ENCODE measurements at regions not wholly inside any gene's neighbourhood (a gene's known extent, or its start where the extent isn't known, plus 50 kb on each side); places are given as distances from the start of the nearest gene placed in this dataset.

DNA sequence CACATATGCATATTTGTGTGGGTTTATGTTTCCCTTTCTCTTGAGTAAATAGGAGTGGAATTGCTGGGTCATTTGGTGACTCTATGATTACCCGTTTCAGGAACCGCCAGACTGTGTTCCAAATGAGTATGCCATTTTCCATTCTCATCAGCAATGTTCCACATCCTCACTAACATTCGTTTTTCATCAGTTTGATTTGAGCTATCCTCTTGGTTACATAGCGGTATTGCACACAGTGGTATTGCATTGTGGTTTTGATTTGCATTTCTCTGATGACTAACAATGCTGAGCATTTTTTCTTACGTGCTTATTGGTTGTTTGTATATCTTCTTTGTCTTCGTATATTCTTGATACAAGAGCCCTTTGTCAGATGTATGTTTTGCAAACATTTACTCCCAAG is 218.0 kb upstream of the AMOT start:
- Mint-ChIP-seq H3K36me3 (no peaks in the 10 kb centered on the region), H3K27me3 (no peaks in the 10 kb centered on the region), H3K4me1 (no peaks in the 10 kb centered on the region), H3K27ac (no peak overlapping the region), H3K4me3 (no peak overlapping the region), H3K9me3 (peaks cover 0 to 5% (median 0%) of the 10 kb centered on the region in 5 donors)
- Histone ChIP-seq H3K4me1 (ENCODE audit: insufficient read depth, low read length) (no peaks in the 10 kb centered on the region), H3K9me3 (ENCODE audit: low read length) (no peaks in the 10 kb centered on the region), H3K4me3 (ENCODE audit: low read length) (no peak overlapping the region), H3K36me3 (ENCODE audit: insufficient read depth, low read length) (no peaks in the 10 kb centered on the region), H3K27ac (ENCODE audit: low read depth, low read length) (no peak overlapping the region), H3K27me3 (ENCODE audit: insufficient read depth, low read length, poor library complexity, severe bottlenecking) (no peaks in the 10 kb centered on the region)
- POLR2A ChIA-PET = no interaction called here
- DNase-seq = no peak
- CTCF ChIA-PET = no interaction called here

DNA sequence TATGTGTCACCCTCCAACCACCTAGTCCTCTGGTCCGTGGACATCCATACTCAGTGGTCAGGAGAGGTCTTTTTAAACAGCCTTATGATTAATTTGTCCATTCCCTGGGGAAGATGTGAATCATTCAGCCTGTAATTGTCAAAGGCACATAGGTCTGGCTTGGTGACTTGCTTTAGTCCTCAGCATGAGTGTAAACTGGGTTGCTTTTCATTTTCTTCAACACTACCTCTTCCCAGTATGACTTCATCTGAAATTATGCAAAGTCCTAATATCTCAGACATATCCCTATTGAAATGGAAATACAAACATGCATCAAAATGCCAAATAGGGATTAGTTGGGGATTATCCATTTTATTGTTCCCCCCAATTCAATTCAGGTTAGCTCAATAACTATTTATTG is 208.3 kb upstream of the AMOT start:
- H3K27ac ChIP-seq (ENCODE audit: low read depth, low read length) = no peak overlapping the region
- ChIA-PET CTCF (no interaction called here), POLR2A (no interaction called here)
- no peaks in the 10 kb centered on the region for H3K27me3 ChIP-seq (ENCODE audit: insufficient read depth, low read length, poor library complexity, severe bottlenecking)
- H3K4me3 ChIP-seq (ENCODE audit: low read length) = no peak overlapping the region
- DNase-seq = no peak
- Mint-ChIP-seq H3K27me3 (peaks cover 0 to 6% of the 10 kb centered on the region in 2 donors), H3K4me3 (no peak overlapping the region), H3K36me3 (no peaks in the 10 kb centered on the region), H3K9me3 (peaks cover 0 to 3% (median 0%) of the 10 kb centered on the region in 5 donors), H3K27ac (no peak overlapping the region), H3K4me1 (no peaks in the 10 kb centered on the region)
- H3K36me3 ChIP-seq (ENCODE audit: insufficient read depth, low read length) = no peaks in the 10 kb centered on the region
- no peaks in the 10 kb centered on the region for H3K4me1 ChIP-seq (ENCODE audit: insufficient read depth, low read length)
- no peaks in the 10 kb centered on the region for H3K9me3 ChIP-seq (ENCODE audit: low read length)

- Mint-ChIP-seq H3K27ac (no peak overlapping the region), H3K4me1 (no peaks in the 10 kb centered on the region), H3K27me3 (peaks cover 0 to 6% of the 10 kb centered on the region in 2 donors), H3K9me3 (peaks cover 0 to 3% (median 0%) of the 10 kb centered on the region in 5 donors), H3K36me3 (no peaks in the 10 kb centered on the region), H3K4me3 (no peak overlapping the region)
- no peak for DNase-seq
- CTCF ChIA-PET = no interaction called here
- Histone ChIP-seq H3K36me3 (ENCODE audit: insufficient read depth, low read length) (no peaks in the 10 kb centered on the region), H3K4me3 (ENCODE audit: low read length) (no peak overlapping the region), H3K27ac (ENCODE audit: low read depth, low read length) (no peak overlapping the region), H3K4me1 (ENCODE audit: insufficient read depth, low read length) (no peaks in the 10 kb centered on the region), H3K27me3 (ENCODE audit: insufficient read depth, low read length, poor library complexity, severe bottlenecking) (no peaks in the 10 kb centered on the region), H3K9me3 (ENCODE audit: low read length) (no peaks in the 10 kb centered on the region)
- POLR2A ChIA-PET = no interaction called here
These were observed 207.8 kb upstream of the AMOT start for GRCh38 chrX:113048480-113048879.

GRCh38 chrX:113033966-113034680 is 193.5 kb upstream of the AMOT start:
- POLR2A ChIA-PET = no interaction called here
- Histone ChIP-seq H3K4me1 (ENCODE audit: insufficient read depth, low read length) (no peaks in the 10 kb centered on the region), H3K27me3 (ENCODE audit: insufficient read depth, low read length, poor library complexity, severe bottlenecking) (no peaks in the 10 kb centered on the region), H3K9me3 (ENCODE audit: low read length) (no peaks in the 10 kb centered on the region), H3K4me3 (ENCODE audit: low read length) (no peak overlapping the region), H3K36me3 (ENCODE audit: insufficient read depth, low read length) (no peaks in the 10 kb centered on the region), H3K27ac (ENCODE audit: low read depth, low read length) (no peak overlapping the region)
- Mint-ChIP-seq H3K4me1 (no peaks in the 10 kb centered on the region), H3K9me3 (peaks cover 0 to 7% (median 4%) of the 10 kb centered on the region in 5 donors), H3K27me3 (no peaks in the 10 kb centered on the region), H3K27ac (no peak overlapping the region), H3K36me3 (no peaks in the 10 kb centered on the region), H3K4me3 (no peak overlapping the region)
- no peak for DNase-seq
- CTCF ChIA-PET = no interaction called here

- Histone ChIP-seq H3K27me3 (ENCODE audit: insufficient read depth, low read length, poor library complexity, severe bottlenecking) (no peaks in the 10 kb centered on the region), H3K4me1 (ENCODE audit: insufficient read depth, low read length) (no peaks in the 10 kb centered on the region), H3K4me3 (ENCODE audit: low read length) (no peak overlapping the region), H3K36me3 (ENCODE audit: insufficient read depth, low read length) (no peaks in the 10 kb centered on the region), H3K27ac (ENCODE audit: low read depth, low read length) (no peak overlapping the region), H3K9me3 (ENCODE audit: low read length) (no peaks in the 10 kb centered on the region)
- H3K27ac Mint-ChIP-seq = no peak overlapping the region
- no peak overlapping the region for H3K4me3 Mint-ChIP-seq
- ChIA-PET CTCF (no interaction called here), POLR2A (no interaction called here)
- H3K4me1 Mint-ChIP-seq = no peaks in the 10 kb centered on the region
- H3K27me3 Mint-ChIP-seq = peaks cover 0 to 3% of the 10 kb centered on the region in 2 donors
- H3K36me3 Mint-ChIP-seq = no peaks in the 10 kb centered on the region
- H3K9me3 Mint-ChIP-seq = peaks cover 0 to 3% (median 0%) of the 10 kb centered on the region in 5 donors
- DNase-seq = no peak
These were observed 179.3 kb upstream of the AMOT start for GRCh38 chrX:113019958-113020357.

GRCh38 chrX:113009837-113010236 is 169.2 kb upstream of the AMOT start:
- H3K9me3 ChIP-seq (ENCODE audit: low read length) = no peaks in the 10 kb centered on the region
- no peak overlapping the region for H3K27ac Mint-ChIP-seq
- H3K9me3 Mint-ChIP-seq = no peaks in the 10 kb centered on the region
- no peak for DNase-seq
- H3K27me3 ChIP-seq (ENCODE audit: insufficient read depth, low read length, poor library complexity, severe bottlenecking) = no peaks in the 10 kb centered on the region
- CTCF ChIA-PET = no interaction called here
- H3K4me1 ChIP-seq (ENCODE audit: insufficient read depth, low read length) = no peaks in the 10 kb centered on the region
- peaks cover 0 to 1% of the 10 kb centered on the region in 2 donors for H3K27me3 Mint-ChIP-seq
- H3K36me3 Mint-ChIP-seq = no peaks in the 10 kb centered on the region
- H3K36me3 ChIP-seq (ENCODE audit: insufficient read depth, low read length) = no peaks in the 10 kb centered on the region
- no peak overlapping the region for H3K27ac ChIP-seq (ENCODE audit: low read depth, low read length)
- POLR2A ChIA-PET = no interaction called here
- no peak overlapping the region for H3K4me3 ChIP-seq (ENCODE audit: low read length)
- H3K4me3 Mint-ChIP-seq = no peak overlapping the region
- no peaks in the 10 kb centered on the region for H3K4me1 Mint-ChIP-seq

DNA sequence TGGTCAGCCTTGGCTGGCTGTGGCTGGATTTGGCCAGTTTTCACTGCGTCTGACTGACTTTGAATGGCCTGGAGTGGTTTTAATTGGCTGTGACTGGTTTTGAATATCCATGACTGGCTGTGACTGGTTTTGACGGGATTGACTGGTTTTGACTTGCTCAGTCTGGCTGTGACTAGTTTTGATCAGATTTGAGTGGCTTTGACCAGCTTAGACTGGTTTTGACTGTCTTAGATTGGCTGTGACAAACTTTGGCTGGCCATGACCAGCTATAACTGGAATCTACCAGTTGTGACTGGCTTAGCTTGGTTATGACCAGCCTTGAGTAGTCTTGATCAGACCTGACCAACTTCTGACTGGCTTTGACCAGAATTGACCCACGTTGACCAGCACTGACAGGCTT is 168.4 kb upstream of the AMOT start:
- H3K27ac ChIP-seq (ENCODE audit: low read depth, low read length) = no peak overlapping the region

GRCh38 chrX:113001836-113002235 is 161.2 kb upstream of the AMOT start:
- DNase-seq = no peak
- Mint-ChIP-seq H3K27ac (no peak overlapping the region), H3K27me3 (peaks cover 0 to 1% of the 10 kb centered on the region in 2 donors), H3K4me3 (no peak overlapping the region), H3K9me3 (no peaks in the 10 kb centered on the region), H3K4me1 (no peaks in the 10 kb centered on the region), H3K36me3 (no peaks in the 10 kb centered on the region)
- Histone ChIP-seq H3K27me3 (ENCODE audit: insufficient read depth, low read length, poor library complexity, severe bottlenecking) (no peaks in the 10 kb centered on the region), H3K27ac (ENCODE audit: low read depth, low read length) (no peak overlapping the region), H3K9me3 (ENCODE audit: low read length) (no peaks in the 10 kb centered on the region), H3K4me3 (ENCODE audit: low read length) (no peak overlapping the region), H3K4me1 (ENCODE audit: insufficient read depth, low read length) (no peaks in the 10 kb centered on the region), H3K36me3 (ENCODE audit: insufficient read depth, low read length) (no peaks in the 10 kb centered on the region)
- ChIA-PET CTCF (no interaction called here), POLR2A (no interaction called here)

More for the DNA sequence above, 168.4 kb upstream of the AMOT start:
- no peaks in the 10 kb centered on the region for H3K9me3 Mint-ChIP-seq
- POLR2A ChIA-PET = no interaction called here
- H3K27me3 Mint-ChIP-seq = peaks cover 0 to 1% of the 10 kb centered on the region in 2 donors
- H3K36me3 ChIP-seq (ENCODE audit: insufficient read depth, low read length) = no peaks in the 10 kb centered on the region
- no peak for DNase-seq
- H3K9me3 ChIP-seq (ENCODE audit: low read length) = no peaks in the 10 kb centered on the region
- CTCF ChIA-PET = no interaction called here
- no peaks in the 10 kb centered on the region for H3K27me3 ChIP-seq (ENCODE audit: insufficient read depth, low read length, poor library complexity, severe bottlenecking)
- H3K4me1 Mint-ChIP-seq = no peaks in the 10 kb centered on the region
- H3K36me3 Mint-ChIP-seq = no peaks in the 10 kb centered on the region
- no peak overlapping the region for H3K4me3 ChIP-seq (ENCODE audit: low read length)
- no peaks in the 10 kb centered on the region for H3K4me1 ChIP-seq (ENCODE audit: insufficient read depth, low read length)
- no peak overlapping the region for H3K4me3 Mint-ChIP-seq
- no peak overlapping the region for H3K27ac Mint-ChIP-seq

DNA sequence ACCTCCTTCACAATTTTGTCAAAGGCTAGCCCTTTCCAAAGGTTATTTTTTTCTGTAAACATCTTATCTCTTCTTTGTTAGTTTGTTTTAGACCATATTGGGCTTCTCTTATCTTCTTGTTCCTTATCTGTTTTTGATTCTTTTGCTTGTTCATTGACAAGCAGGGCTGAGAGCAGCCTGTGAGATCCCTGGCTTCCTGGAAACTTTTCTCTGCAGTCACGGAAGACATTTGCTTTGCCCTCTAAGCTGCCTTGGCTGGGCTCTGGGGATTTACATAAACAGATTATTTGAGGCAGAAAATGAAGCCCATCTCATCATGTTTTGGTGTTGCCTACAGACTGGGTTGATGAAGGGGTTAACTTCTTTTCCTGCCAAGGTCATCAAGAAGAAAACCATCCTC is 157.4 kb upstream of the AMOT start:
- no peak overlapping the region for H3K27ac Mint-ChIP-seq
- H3K4me1 ChIP-seq (ENCODE audit: insufficient read depth, low read length) = no peaks in the 10 kb centered on the region
- H3K36me3 ChIP-seq (ENCODE audit: insufficient read depth, low read length) = no peaks in the 10 kb centered on the region
- DNase-seq = no peak
- H3K4me1 Mint-ChIP-seq = no peaks in the 10 kb centered on the region
- POLR2A ChIA-PET = no interaction called here
- CTCF ChIA-PET = no interaction called here
- H3K9me3 Mint-ChIP-seq = no peaks in the 10 kb centered on the region
- no peak overlapping the region for H3K4me3 ChIP-seq (ENCODE audit: low read length)
- H3K36me3 Mint-ChIP-seq = peaks cover 0 to 2% (median 0%) of the 10 kb centered on the region in 3 donors
- H3K27me3 Mint-ChIP-seq = no peaks in the 10 kb centered on the region
- H3K9me3 ChIP-seq (ENCODE audit: low read length) = no peaks in the 10 kb centered on the region
- no peak overlapping the region for H3K27ac ChIP-seq (ENCODE audit: low read depth, low read length)
- no peaks in the 10 kb centered on the region for H3K27me3 ChIP-seq (ENCODE audit: insufficient read depth, low read length, poor library complexity, severe bottlenecking)
- no peak overlapping the region for H3K4me3 Mint-ChIP-seq
